A673 (cell line): ENCODE measurements at regions not wholly inside any gene's neighbourhood (a gene's known extent, or its start where the extent isn't known, plus 50 kb on each side); places are given as distances from the start of the nearest gene placed in this dataset.

Experiments used
- BruUV-seq: library from RNA; stranded (reverse); fragments of 400-500 nt; replicated peaks from 2 replicates; lab custom pipeline; 2021; lab: Mats Ljungman, UMichigan
- CTCF ChIA-PET: fragments of 300-600 bp; sonication (Branson Sonifier 250); formaldehyde crosslinking; loops from one replicate; lab custom pipeline; 2022; ENCODE audit warnings: antibody characterized with exemption; lab: Charles Lee
- POLR2A ChIA-PET: fragments of 300-600 bp; sonication (Branson Sonifier 250); formaldehyde crosslinking; loops from one replicate; lab custom pipeline; 2022; ENCODE audit warnings: antibody characterized with exemption; ENCODE audit not compliant: low non-redundant PET; lab: Charles Lee
- DNase-seq: peaks from one replicate; pipeline ENCODE4 v3.0.0-alpha.2; 2015; ENCODE audit warnings: low spot score
- H3K27ac ChIP-seq: fragments of 200-600 bp; sonication (generic); 2 replicates; pipeline ENCODE4 v1.5.1; 2016; ENCODE audit warnings: mixed run types, low read depth, mild to moderate bottlenecking, mixed read lengths, antibody characterized with exemption, low read length; ENCODE audit not compliant: poor library complexity, severe bottlenecking
- H3K27me3 ChIP-seq: fragments of 200-600 bp; sonication (generic); replicated peaks from 2 replicates; pipeline ENCODE4 v1.6.1; 2017; ENCODE audit warnings: mixed run types, low read depth, mild to moderate bottlenecking, mixed read lengths, antibody characterized with exemption, low read length; ENCODE audit not compliant: insufficient read depth, poor library complexity
- H3K36me3 ChIP-seq: fragments of 200-600 bp; sonication (generic); 2 replicates; pipeline ENCODE4 v1.6.1; 2016; ENCODE audit warnings: mixed run types, mild to moderate bottlenecking, mixed read lengths, antibody characterized with exemption, low read length; ENCODE audit not compliant: insufficient read depth, poor library complexity, severe bottlenecking
- H3K4me1 ChIP-seq: fragments of 200-600 bp; sonication (generic); 2 replicates; pipeline ENCODE4 v1.6.1; 2017; ENCODE audit warnings: mixed run types, mild to moderate bottlenecking, mixed read lengths, antibody characterized with exemption, low read length; ENCODE audit not compliant: insufficient read depth, poor library complexity, severe bottlenecking
- H3K4me3 ChIP-seq: fragments of 200-600 bp; sonication (generic); 2 replicates; pipeline ENCODE4 v1.5.1; 2016; ENCODE audit warnings: low read depth, mixed run types, mild to moderate bottlenecking, mixed read lengths, low read length; ENCODE audit not compliant: poor library complexity, severe bottlenecking
- H3K9me3 ChIP-seq: fragments of 200-600 bp; sonication (generic); 2 replicates; pipeline ENCODE4 v1.6.1; 2016; ENCODE audit warnings: mixed run types, low read depth, mild to moderate bottlenecking, mixed read lengths, antibody characterized with exemption, low read length; ENCODE audit not compliant: poor library complexity, severe bottlenecking
- CTCF ChIP-seq: fragments of 300-800, 200-600 bp; sonication (generic); conservative IDR thresholded peaks from 2 replicates; pipeline ENCODE4 v1.5.1; 2017; ENCODE audit warnings: low read depth, mild to moderate bottlenecking, antibody characterized with exemption, low read length, moderate library complexity, mixed read lengths
- EZH2 ChIP-seq: fragments of 200-600 bp; sonication (generic); IDR thresholded peaks from 2 replicates; pipeline ENCODE4 v1.6.1; 2017; ENCODE audit warnings: borderline replicate concordance, low read depth, mild to moderate bottlenecking, mixed read lengths, antibody characterized with exemption, low read length; ENCODE audit not compliant: poor library complexity, severe bottlenecking
- intact Hi-C: fragments of 100-400 bp; cut with micrococcal nuclease; formaldehyde crosslinking; loops from one replicate; pipeline ENCODE4 v1.10.0; 2022; ENCODE audit not compliant: unreplicated experiment

- Histone ChIP-seq H3K36me3 (no peaks in the 10 kb centered on the region), H3K9me3 (no peaks in the 10 kb centered on the region), H3K4me1 (no peaks in the 10 kb centered on the region), H3K27me3 (no peaks in the 10 kb centered on the region), H3K27ac (no peak overlapping the region), H3K4me3 (no peak overlapping the region)
- CTCF ChIA-PET = no interaction called here
- no TSS peak for BruUV-seq
- intact Hi-C loops = no loop called here
- TF ChIP-seq CTCF (no peak), EZH2 (no peak)
- DNase-seq = no peak
- POLR2A ChIA-PET = no interaction called here
These were observed 155.1 kb upstream of the FGF13 start for GRCh38 chrX:138866643-138867042.

GRCh38 chrX:138865093-138865649 is 153.7 kb upstream of the FGF13 start:
- Histone ChIP-seq H3K27me3 (no peaks in the 10 kb centered on the region), H3K4me3 (no peak overlapping the region), H3K36me3 (no peaks in the 10 kb centered on the region), H3K27ac (no peak overlapping the region), H3K9me3 (no peaks in the 10 kb centered on the region), H3K4me1 (no peaks in the 10 kb centered on the region)
- BruUV-seq = no TSS peak
- POLR2A ChIA-PET = interaction anchor here (0.8 kb wide), 1 partner anchor 45 kb away, joined by 3 read pairs; no protein-coding TSS in a partner anchor
- intact Hi-C loops = no loop called here
- CTCF ChIA-PET = no interaction called here
- TF ChIP-seq CTCF = no peak
- TF ChIP-seq EZH2 = no peak
- DNase-seq = no peak

GRCh38 chrX:138859421-138859820 is 147.9 kb upstream of the FGF13 start:
- ChIA-PET POLR2A (no interaction called here), CTCF (no interaction called here)
- Histone ChIP-seq H3K27me3 (no peaks in the 10 kb centered on the region), H3K27ac (no peak overlapping the region), H3K4me1 (peaks cover 11% of the 10 kb centered on the region), H3K4me3 (no peak overlapping the region), H3K9me3 (no peaks in the 10 kb centered on the region), H3K36me3 (no peaks in the 10 kb centered on the region)
- no peak for DNase-seq
- intact Hi-C loops = loop anchor here (10.0 kb wide), 1 partner anchor 215 kb away; no protein-coding TSS in a partner anchor
- no TSS peak for BruUV-seq
- TF ChIP-seq EZH2 (no peak), CTCF (no peak)
